GM21528 (cell line): ENCODE measurements at regions not wholly inside any gene's neighbourhood (a gene's known extent, or its start where the extent isn't known, plus 50 kb on each side); places are given as distances from the start of the nearest gene placed in this dataset.

Experiments used
- ATAC-seq: cut with Tn5 transposase; IDR thresholded peaks from one replicate; pipeline ENCODE4 v1.9.1; 2021; ENCODE audit warnings: mild to moderate bottlenecking, moderate library complexity; ENCODE audit not compliant: unreplicated experiment, low FRiP score

GRCh38 chr12:107963635-107964034 lies 165.5 kb upstream of the WSCD2 start:
- no peak for ATAC-seq

- ATAC-seq: no peak
Measured at GRCh38 chr12:107967170-107967569, 161.9 kb upstream of the WSCD2 start.

- ATAC-seq: no peak
Measured at GRCh38 chr12:107973950-107974349, 155.1 kb upstream of the WSCD2 start.

DNA sequence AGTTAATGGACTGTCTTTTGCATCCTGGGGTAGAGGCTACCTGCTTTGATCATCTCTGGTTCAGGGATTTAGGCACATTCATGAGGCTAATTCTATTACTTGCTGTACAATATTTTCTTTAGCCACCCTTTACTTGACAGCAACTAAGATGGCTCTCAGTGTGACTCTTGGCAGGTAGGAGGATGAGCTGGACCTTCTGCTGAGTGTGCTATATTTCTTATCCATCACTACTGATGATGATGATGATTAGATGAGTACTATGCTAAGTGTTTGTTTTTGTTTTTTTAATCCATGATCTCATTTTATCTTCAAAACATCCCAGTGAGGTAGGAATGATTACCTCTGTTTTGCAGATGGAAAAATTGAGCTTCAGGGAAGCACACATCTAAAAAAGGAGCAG lies 152.8 kb upstream of the WSCD2 start:
- no peak for ATAC-seq

DNA sequence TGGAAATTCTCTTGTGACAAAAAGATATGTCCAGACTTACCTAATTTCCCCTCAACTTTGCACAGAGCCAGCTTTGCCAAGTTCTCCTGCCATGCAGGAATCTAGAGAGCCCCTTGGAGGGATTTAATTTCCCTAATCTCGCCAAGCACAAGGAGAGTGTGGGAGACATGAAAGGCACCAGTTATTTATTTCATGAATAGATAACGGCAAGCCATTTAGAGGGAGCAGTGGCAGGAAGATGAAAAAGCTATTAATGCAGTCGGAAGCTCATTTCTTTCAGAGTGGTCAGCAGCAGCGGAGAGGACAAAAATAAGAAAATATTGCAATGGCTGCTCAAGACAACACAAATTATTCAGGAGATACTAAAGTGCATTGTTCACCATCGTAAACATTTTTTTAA lies 150.9 kb upstream of the WSCD2 start:
- no peak for ATAC-seq

DNA sequence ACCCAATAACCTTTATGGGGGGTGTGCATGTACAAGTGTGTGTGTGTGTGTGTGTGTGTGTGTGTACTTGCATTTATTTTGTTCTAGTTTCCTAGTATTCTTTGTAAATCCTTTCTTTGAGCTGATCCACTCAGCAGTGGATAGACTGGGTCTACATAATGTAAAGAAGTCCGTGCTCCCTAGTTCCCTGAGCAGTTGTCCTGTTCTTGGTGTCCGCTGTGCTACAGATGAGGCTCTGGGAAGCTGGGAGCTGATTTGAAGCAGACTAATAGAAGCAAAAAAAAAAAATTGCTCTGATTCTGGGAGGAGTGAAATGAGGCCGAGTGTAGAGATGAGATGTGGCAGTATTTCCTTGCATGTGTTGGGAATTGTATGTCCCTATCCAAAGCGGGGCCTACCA lies 150.4 kb upstream of the WSCD2 start:
- no peak for ATAC-seq

DNA sequence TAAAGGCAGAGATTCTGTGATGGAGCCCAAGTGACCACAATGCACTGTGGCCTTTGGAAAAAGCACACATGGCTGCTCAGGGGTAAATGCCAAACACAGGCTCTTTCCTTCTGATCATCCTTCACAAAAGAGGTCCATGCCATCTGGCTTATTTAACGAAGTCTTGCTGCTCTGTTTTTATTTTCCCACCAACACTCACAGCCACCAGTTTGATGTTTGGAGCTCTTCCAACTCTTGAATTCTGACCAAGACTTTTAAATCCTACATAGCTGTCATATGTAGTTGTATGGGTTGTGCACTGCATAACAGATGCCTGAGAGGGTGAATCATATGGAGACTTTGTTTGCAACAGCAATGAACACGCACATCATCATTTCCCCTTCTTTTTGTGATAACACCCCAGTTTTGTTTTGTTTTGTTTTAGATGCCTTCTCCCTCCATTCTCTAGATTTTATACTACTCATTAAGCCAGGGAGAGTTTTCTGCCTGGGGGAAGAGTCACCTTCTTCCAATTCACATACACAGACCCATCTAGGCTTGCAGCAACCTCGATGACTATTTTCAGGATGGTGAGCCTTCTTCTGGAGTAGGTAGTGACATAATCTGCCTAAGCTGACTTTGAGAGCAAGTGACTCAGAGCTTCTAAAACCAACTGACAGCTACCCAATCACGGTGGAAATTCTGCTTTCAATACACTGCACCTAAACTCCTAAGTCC lies 145.2 kb upstream of the WSCD2 start:
- ATAC-seq: no peak

DNA sequence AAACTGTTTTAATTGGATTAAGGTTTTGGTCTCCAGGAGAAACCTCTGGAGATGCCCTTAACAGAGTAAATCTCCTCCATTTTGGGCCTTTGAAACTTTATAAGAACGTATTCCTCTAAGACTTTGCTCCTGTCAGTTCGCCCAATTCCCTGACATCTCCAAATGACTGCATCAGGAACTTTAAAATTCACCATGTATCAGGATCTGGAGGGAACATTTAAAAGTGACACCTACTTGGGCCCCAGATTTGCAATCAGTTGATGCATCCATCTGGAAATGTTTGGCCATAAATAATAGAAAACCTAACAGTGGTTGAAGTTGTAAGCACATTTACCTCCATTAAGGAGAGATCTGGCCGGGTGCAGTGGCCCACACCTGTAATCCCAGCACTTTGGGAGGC lies 144.1 kb upstream of the WSCD2 start:
- no peak for ATAC-seq

DNA sequence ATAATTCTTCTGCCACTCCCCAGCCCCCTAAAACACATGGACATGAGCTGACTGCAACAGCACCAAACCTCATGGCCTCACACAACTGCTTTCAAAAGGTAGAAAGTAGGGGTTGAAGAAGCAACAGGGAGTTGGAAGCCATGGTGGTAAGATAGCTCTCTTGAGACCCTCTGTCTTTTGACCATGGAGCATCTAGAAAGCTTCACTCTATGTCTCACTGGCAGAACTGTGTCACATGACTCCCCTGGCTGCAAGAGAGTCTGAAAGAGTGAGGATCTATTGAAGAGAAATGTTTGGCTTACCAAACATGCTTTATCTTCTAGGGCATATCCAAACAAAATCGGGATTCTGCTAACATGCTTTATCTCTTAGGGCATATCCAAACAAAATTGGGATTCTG lies 142.9 kb upstream of the WSCD2 start:
- no peak for ATAC-seq

DNA sequence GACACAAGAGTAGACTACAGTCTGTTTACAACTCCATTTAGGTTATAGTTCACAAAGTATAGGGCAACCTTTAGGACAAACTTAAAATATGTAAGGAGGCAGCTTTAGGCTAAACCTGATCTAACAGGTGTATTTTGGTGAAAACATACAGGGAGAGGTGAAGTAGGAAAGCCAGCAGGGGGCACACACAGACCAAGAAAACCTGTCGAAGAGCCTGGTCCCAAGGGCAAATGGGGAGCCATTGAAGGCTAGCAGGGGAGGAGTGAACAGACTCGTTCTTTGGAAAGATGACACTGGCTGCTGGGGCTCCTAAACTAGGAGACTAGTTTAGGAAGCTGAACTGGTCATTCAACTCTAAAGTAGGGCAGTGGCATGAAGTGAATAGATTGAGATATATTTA lies 138.8 kb upstream of the WSCD2 start:
- no peak for ATAC-seq

DNA sequence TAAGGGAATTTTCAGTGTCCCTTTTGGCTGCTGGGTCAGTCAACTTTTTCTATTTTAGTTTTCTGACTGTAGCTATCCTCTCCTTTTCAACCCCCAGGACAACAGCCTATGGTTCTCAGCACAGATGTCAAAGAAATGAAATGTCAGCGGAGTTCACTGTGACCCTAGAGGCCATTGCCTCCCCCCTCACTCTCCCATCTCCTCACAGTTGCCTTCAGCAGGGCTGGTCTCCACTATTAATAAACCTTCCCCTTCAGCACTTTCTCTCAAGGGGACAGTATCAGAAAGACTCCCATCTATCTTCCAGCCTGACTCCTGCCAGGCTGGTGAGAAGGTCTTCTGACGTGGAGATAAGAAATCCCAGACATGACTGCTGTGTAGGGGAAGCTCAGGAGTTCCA lies 137.1 kb upstream of the WSCD2 start:
- no peak for ATAC-seq

- no peak for ATAC-seq
Measured at GRCh38 chr12:107992870-107993451, 136.1 kb upstream of the WSCD2 start.

GRCh38 chr12:107998863-107999262 lies 130.2 kb upstream of the WSCD2 start:
- ATAC-seq: no peak

GRCh38 chr12:108000111-108000510 lies 129.0 kb upstream of the WSCD2 start:
- ATAC-seq: no peak

DNA sequence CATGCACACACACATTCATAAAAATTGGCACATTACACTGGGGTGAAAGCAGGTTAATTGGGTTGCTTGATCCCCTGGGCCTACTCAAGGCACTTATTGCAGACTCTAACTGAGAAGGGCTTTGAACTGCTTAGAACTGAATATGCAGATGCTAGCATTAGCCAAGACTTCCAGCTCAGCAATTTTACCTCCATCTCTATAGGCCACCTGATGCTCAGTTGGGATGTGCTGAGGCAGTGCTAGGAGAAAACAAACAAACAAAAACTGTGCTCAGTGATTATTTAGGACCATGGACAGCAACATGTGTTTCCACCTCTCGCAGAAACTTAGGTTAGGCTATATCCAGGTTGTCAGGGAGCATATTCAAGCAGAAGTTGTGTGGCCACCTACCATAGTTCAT lies 124.8 kb upstream of the WSCD2 start:
- ATAC-seq: no peak

GRCh38 chr12:108008163-108008905 lies 120.8 kb upstream of the WSCD2 start:
- no peak for ATAC-seq

DNA sequence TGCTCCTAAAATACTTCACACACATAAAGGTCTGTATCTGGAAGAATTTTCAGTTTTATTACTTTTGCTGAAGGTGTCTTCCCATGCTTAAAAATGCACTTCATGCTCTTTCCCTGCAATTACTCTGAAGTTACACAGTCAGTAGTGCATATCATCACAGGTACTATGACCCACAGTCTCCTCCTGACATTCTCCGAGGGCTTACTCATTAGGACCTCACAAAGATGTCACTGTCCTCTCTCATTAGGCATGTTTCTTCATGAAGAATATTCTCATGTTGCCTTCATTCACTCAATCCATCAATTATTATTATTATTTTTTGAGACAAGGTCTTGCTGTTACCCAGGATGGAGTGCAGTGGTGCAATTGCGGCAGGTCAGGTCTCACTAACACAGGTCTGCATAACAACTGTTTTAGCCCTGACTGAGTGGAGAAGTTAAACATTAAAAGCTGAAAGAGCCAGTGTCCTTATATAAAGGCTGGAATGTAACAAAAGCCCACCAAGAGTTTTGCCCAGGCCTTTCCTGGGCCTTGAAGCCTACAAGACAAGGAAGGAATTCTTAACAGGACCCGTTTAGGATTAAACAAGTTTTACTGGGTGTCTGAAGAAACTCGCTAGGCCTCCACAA lies 119.5 kb upstream of the WSCD2 start:
- ATAC-seq: no peak

DNA sequence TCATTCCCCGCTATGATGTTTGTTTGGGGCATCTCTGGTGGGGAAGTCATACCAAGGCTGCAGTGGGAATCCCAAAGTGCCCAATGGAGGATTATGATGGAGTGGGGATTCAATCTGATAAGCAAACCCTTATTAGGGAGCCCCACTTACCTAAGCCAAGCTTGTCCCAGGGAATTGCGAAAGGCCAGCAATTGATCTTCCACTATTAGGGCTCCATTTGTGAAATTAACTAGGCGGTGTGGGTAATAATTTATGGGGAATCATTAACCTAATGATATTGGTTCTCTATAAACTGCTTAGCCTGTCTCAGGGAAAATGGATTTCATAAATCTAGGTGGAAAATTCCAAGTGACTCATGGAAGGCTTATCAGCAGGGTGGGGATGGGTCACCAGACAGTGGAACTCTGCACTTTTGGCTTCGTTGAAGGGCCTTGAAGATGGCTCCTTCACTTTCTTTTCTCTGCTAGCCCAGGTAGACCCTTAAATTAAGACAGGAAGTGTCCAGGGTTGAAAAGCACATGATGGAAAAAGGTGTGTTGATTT lies 113.0 kb upstream of the WSCD2 start:
- no peak for ATAC-seq

DNA sequence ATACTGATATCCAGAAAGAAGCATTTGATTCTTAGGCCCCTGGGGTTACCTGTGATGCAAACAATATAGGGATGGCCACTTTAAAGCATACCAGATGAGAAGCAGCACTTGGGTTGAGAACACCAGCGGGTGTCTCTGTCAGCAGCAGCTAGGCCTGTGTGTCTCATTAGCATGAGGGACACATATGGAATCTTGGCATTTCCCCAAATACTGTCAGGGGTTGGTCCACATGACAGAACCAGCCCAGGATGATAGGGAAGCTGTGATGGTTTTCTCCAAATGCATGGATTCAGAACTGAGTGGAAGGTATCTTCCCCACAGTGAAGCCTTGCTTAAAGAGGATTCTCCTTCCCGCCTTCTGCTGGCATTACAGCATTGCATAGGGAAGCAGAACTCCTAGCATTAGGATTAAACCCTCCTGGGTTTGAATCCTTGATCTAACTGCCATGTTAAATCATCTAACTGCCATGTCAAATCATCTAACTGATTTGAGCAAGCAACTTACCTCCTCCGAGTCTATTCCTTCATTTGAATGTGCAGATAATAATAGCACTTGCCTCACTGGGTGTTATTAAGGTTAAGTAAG lies 111.5 kb upstream of the WSCD2 start:
- ATAC-seq: no peak

DNA sequence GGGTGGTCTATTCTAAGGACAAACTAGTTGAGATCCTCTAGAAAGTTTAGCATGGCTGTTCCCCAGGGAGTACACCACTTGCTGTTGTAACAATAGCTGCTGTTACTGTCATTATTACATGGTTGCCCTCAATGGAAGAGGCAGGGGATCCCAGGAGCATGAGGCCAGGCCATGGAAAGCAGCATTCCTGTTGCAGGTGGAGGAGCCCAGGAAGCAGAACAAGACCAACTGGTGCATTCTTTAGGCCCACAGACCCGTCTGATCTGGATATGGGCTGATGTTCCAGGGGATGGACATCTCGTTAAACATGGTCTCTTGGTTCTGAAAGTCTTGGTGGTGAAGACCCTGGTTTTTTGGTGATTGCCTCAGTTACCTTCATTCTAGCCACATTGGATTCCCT lies 109.2 kb upstream of the WSCD2 start:
- no peak for ATAC-seq

- ATAC-seq: no peak
Measured at GRCh38 chr12:108021141-108021540, 107.9 kb upstream of the WSCD2 start.
